ENCODE measurements at regions not wholly inside any gene's neighbourhood (a gene's known extent, or its start where the extent isn't known, plus 50 kb on each side); places are given as distances from the start of the nearest gene placed in this dataset.

- Mint-ChIP-seq H3K27me3 (ENCODE audit: unreplicated experiment) (no peaks in the 10 kb centered on the region), H3K36me3 (ENCODE audit: unreplicated experiment) (no peaks in the 10 kb centered on the region), H3K27ac (ENCODE audit: unreplicated experiment) (no peak overlapping the region), H3K4me1 (ENCODE audit: unreplicated experiment) (peaks cover 21% of the 10 kb centered on the region), H3K9me3 (ENCODE audit: unreplicated experiment) (peaks cover 10% of the 10 kb centered on the region), H3K4me3 (ENCODE audit: unreplicated experiment) (no peak overlapping the region)
- no peak for DNase-seq (ENCODE audit: extremely low spot score, unreplicated experiment)
- no peak for TF ChIP-seq CTCF (IDR thresholded peaks at IDR 0.05)
Measured at GRCh38 chr13:64992314-64992713, 2237.8 kb downstream of the PCDH9 start.

GRCh38 chr13:64985075-64985474, 2245.1 kb downstream of the PCDH9 start:
- H3K27ac Mint-ChIP-seq (ENCODE audit: unreplicated experiment) = no peak overlapping the region
- no peak for TF ChIP-seq CTCF (IDR thresholded peaks at IDR 0.05)
- peaks cover 8% of the 10 kb centered on the region for H3K9me3 Mint-ChIP-seq (ENCODE audit: unreplicated experiment)
- peaks cover 7% of the 10 kb centered on the region for H3K36me3 Mint-ChIP-seq (ENCODE audit: unreplicated experiment)
- H3K4me1 Mint-ChIP-seq (ENCODE audit: unreplicated experiment) = peaks cover 2% of the 10 kb centered on the region
- H3K4me3 Mint-ChIP-seq (ENCODE audit: unreplicated experiment) = no peak overlapping the region
- no peak for DNase-seq (ENCODE audit: extremely low spot score, unreplicated experiment)
- no peaks in the 10 kb centered on the region for H3K27me3 Mint-ChIP-seq (ENCODE audit: unreplicated experiment)

GRCh38 chr13:64962404-64962803, 2267.7 kb downstream of the PCDH9 start:
- no peaks in the 10 kb centered on the region for H3K9me3 Mint-ChIP-seq (ENCODE audit: unreplicated experiment)
- no peaks in the 10 kb centered on the region for H3K27me3 Mint-ChIP-seq (ENCODE audit: unreplicated experiment)
- H3K4me1 Mint-ChIP-seq (ENCODE audit: unreplicated experiment) = no peaks in the 10 kb centered on the region
- H3K27ac Mint-ChIP-seq (ENCODE audit: unreplicated experiment) = no peak overlapping the region
- H3K4me3 Mint-ChIP-seq (ENCODE audit: unreplicated experiment) = no peak overlapping the region
- no peak for DNase-seq (ENCODE audit: extremely low spot score, unreplicated experiment)
- TF ChIP-seq CTCF (IDR thresholded peaks at IDR 0.05) = no peak
- no peaks in the 10 kb centered on the region for H3K36me3 Mint-ChIP-seq (ENCODE audit: unreplicated experiment)

GRCh38 chr13:64959276-64959675, 2270.9 kb downstream of the PCDH9 start:
- H3K27me3 Mint-ChIP-seq (ENCODE audit: unreplicated experiment) = no peaks in the 10 kb centered on the region
- H3K36me3 Mint-ChIP-seq (ENCODE audit: unreplicated experiment) = no peaks in the 10 kb centered on the region
- H3K9me3 Mint-ChIP-seq (ENCODE audit: unreplicated experiment) = no peaks in the 10 kb centered on the region
- H3K4me1 Mint-ChIP-seq (ENCODE audit: unreplicated experiment) = no peaks in the 10 kb centered on the region
- no peak for DNase-seq (ENCODE audit: extremely low spot score, unreplicated experiment)
- no peak overlapping the region for H3K27ac Mint-ChIP-seq (ENCODE audit: unreplicated experiment)
- H3K4me3 Mint-ChIP-seq (ENCODE audit: unreplicated experiment) = no peak overlapping the region
- no peak for TF ChIP-seq CTCF (IDR thresholded peaks at IDR 0.05)

GRCh38 chr13:64958106-64958505, 2272.0 kb downstream of the PCDH9 start:
- no peak for DNase-seq (ENCODE audit: extremely low spot score, unreplicated experiment)
- no peak for TF ChIP-seq CTCF (IDR thresholded peaks at IDR 0.05)
- no peak overlapping the region for H3K4me3 Mint-ChIP-seq (ENCODE audit: unreplicated experiment)
- H3K4me1 Mint-ChIP-seq (ENCODE audit: unreplicated experiment) = no peaks in the 10 kb centered on the region
- H3K36me3 Mint-ChIP-seq (ENCODE audit: unreplicated experiment) = no peaks in the 10 kb centered on the region
- H3K27ac Mint-ChIP-seq (ENCODE audit: unreplicated experiment) = no peak overlapping the region
- no peaks in the 10 kb centered on the region for H3K9me3 Mint-ChIP-seq (ENCODE audit: unreplicated experiment)
- no peaks in the 10 kb centered on the region for H3K27me3 Mint-ChIP-seq (ENCODE audit: unreplicated experiment)
